ENCODE measurements at regions not wholly inside any gene's neighbourhood (a gene's known extent, or its start where the extent isn't known, plus 50 kb on each side); places are given as distances from the start of the nearest gene placed in this dataset.
"Not testable (repeated sequence)": the region's sequence is repeated elsewhere in the genome, so short reads cannot be mapped to it uniquely, and the experiment has no call there.

GRCh38 chr22:33221568-33221967 is 163.4 kb upstream of the SYN3 start:
- DNase-seq (no peak), ATAC-seq (ENCODE audit: poor library complexity) (peak; percentile 65)
- intact Hi-C loops (cut with DNase I), result no loop called here

DNA sequence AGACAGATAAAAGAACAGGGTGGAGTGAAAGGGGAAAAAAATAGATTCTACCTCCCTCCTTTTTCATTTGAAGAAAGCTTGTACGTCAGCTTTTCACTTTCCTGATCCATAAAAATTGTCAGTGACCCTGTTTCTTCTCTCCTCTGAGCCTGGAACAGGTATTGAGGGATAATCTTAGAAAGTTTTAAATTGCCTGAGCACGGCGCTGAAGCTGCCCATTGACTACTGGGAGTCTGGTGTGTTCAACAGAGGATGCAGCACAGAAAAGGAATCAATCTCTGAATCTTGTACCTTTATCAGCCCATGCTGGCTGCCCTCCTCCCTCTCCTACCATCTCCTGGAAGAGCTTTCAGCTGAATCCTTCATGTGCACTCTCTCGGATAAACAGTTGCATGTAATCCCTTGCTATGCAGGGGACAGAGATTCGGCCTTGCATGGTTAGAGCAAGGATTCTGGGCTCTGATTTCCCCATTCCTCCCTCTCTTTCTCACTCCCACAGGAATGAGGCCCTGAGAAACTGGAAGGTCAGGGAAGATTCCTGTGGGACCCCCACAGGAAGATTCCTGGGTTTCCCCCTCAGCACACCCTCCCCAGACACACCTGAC is 162.4 kb upstream of the SYN3 start:
- ATAC-seq (ENCODE audit: poor library complexity) (peak; percentile 25), DNase-seq (no peak)
- intact Hi-C loops (cut with DNase I), result no loop called here

GRCh38 chr22:33219648-33220384 is 161.6 kb upstream of the SYN3 start:
- no peak for DNase-seq
- no peak for ATAC-seq (ENCODE audit: poor library complexity)
- intact Hi-C loops (cut with DNase I), result no loop called here

- ATAC-seq (ENCODE audit: poor library complexity), result no peak
- intact Hi-C loops (cut with DNase I), result no loop called here
- no peak for DNase-seq
These were observed 155.3 kb upstream of the SYN3 start for GRCh38 chr22:33213383-33214075.

DNA sequence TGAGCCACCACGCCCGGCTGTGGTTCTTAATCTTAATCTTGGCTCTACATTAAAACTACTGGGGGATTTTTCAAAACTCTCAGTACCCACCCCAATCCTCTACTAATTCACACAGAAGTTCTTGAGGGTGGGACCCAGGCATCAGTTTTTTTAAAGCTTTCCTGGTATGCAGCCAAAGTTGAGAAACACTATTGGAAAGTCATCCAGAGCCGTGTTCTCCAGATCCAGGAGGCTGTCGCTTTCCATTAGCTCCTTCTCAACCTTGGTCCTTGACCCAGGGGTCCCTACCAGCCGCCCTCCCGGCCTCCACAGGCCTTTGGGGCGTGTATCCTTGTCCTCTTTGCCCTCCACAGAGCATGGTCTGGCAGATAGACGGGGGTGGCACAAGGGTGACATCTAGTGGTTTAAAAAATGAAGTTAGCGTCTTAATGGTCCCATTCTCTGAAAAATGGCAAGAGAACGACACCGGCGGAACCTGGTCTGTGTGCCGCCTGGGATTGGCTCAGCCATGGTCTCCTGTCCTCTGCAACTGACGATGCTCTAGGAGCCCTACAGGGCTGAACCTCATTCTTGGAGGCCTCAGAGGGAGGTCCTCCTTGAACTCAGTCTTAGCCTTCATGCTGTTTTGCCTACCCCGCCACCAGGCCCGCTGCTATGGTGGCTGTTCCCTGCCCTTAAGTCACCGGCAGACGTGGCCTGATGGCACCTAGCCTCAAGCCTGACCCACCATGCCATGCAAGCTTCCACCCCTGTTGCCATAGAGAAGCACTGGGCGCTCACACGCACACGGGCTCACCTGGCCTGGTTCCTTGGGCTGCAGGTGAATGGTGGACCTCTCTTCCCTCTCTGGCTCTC is 152.0 kb upstream of the SYN3 start:
- peak; percentile 75 for ATAC-seq (ENCODE audit: poor library complexity)
- intact Hi-C loops (cut with DNase I), result loop anchor here (5.0 kb wide), 1 partner anchor 188 kb away; no protein-coding TSS in a partner anchor

DNA sequence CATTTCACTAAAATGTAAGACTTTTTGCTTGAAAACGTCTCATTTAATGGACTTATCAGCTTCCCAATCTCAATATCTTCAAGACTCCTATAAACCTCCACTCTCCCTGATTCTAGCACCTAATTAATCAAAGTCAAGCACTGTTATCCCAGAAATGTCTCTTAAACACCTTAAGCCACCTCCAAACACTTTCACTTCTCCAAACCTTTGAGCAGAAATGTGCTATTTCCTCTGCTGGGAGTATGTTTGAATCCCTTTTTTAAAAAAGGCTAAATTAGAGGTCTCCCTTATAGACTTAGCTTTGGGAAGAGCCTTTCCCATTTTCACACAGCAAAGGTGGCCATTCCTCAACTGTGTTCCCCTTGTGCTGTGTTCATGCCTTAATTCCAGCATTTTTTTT is 146.2 kb upstream of the SYN3 start:
- intact Hi-C loops (cut with DNase I), result no loop called here
- ATAC-seq (ENCODE audit: poor library complexity) (no peak), DNase-seq (no peak)

More for the DNA sequence above, 152.0 kb upstream of the SYN3 start:
- DNase-seq, result no peak

DNA sequence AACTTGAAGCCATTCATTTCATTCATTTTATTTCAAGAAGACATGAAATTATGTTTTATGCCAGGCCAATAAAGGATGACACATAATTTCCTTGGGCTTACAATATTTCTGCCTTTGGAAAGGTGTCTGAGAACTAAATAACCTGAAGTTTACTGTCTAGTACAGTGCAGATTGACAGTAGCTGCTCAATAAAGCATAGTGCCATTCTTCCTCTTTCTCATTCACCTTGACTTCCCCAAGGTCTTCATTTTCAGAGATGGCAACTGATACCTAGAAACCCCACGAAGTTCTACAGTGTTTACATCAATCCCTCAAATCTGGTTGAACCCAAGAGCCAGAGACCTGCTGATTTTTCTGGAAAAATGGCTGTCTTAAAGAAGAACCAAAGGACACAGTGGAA is 144.3 kb upstream of the SYN3 start:
- intact Hi-C loops (cut with DNase I), result no loop called here
- DNase-seq (no peak), ATAC-seq (ENCODE audit: poor library complexity) (no peak)

GRCh38 chr22:33194529-33195077 is 136.4 kb upstream of the SYN3 start:
- intact Hi-C loops (cut with DNase I), result no loop called here
- ATAC-seq (ENCODE audit: poor library complexity) (no peak), DNase-seq (no peak)

GRCh38 chr22:33192156-33192555 is 134.0 kb upstream of the SYN3 start:
- no peak for ATAC-seq (ENCODE audit: poor library complexity)

DNA sequence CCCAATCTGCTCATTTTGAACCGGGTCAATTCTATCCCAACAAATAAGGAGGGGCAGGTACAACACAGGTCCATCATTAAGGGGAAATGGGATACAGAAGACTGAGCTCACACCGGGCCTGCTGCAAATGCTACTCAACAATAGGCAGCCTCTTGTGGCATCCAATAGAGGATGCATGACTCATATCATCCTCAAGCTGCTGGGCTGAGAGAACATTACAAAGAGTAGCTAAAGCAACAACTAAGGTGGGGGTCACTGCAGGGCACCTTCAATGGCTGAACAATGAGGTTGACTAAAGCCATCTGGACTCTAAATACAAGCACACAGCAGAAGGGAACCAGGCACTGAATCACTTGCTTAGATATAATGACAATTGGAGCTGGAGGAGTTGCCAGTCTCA is 130.1 kb upstream of the SYN3 start:
- intact Hi-C loops (cut with DNase I), result no loop called here
- no peak for DNase-seq
- no peak for ATAC-seq (ENCODE audit: poor library complexity)

More at GRCh38 chr22:33192156-33192555, 134.0 kb upstream of the SYN3 start:
- intact Hi-C loops (cut with DNase I), result no loop called here
- no peak for DNase-seq

DNA sequence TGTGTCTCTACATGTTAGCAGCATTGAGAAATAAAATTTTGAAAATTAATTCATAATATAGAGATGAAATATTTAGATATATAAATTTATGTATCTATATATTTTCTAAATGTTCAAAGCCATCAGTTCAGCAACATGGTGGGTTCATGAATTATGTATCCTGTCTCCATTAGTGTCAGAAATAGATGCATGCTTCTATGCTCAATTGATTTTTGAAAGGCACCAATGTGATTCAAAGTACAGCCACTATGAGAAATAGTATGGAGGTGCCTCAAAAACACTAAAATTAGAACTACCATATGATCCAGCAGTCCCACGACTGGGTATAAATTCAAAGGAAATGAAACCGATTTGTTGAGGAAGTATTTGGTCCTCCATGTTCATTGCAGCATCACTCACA is 128.6 kb upstream of the SYN3 start:
- DNase-seq (no peak), ATAC-seq (ENCODE audit: poor library complexity) (no peak)
- intact Hi-C loops (cut with DNase I), result no loop called here

DNA sequence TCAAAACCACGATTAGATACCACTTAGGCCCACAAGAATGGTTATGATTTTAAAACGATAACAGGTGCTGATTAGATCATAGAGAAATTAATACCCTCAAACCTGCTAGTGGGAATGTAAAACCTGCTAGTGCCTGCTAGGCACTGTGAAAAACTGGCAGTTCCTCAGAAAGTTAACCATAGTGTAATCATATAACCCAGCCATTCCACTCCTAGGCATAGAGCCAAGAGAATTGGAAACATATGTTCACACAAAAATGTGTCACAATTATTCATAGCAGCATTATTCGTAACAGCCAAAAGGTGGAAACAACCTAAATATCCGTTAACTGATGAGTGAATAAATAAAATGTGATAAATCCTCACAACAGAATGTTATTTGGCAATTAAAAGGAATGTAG is 122.2 kb upstream of the SYN3 start:
- intact Hi-C loops (cut with DNase I), result no loop called here
- no peak for ATAC-seq (ENCODE audit: poor library complexity)
- no peak for DNase-seq

DNA sequence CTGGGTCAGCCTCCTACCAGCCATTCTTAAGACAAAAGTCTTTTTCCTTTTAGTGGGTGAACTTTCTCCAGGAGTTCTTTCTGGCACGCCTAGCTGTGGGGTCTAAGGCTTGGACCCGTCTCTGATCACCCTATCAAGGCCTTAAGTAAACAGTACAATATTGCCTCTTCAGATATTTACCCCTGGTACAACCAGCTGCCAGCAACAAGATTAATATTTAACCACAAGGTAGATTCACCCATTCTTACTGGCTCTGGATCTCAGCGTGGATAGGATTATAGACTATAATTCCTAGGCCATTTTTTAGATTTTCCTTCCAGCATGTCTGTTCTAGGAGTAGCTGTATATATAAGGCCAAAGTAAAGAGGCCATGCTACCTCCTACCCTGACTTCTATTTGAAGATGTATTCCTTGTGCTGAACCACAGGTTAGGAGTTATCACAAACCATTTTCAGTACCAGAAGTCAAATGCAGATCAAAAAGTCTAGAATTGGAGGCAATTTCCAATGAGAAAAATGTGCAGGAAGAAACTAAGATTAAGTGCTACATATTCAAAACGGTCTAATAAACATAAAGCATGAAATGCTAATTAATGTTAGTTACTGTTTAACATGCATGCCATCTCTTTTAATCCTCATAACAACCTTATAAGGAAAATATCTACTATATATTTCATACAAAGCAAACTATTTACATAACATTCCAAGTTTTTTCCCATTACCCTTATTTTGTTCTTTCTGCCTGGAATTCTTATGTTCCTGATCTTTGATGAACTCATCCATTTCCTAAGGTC is 110.0 kb upstream of the SYN3 start:
- intact Hi-C loops (cut with DNase I), result no loop called here
- no peak for ATAC-seq (ENCODE audit: poor library complexity)
- no peak for DNase-seq

- DNase-seq, result no peak
- intact Hi-C loops (cut with DNase I), result no loop called here
- ATAC-seq (ENCODE audit: poor library complexity), result no peak
These were observed 108.0 kb upstream of the SYN3 start for GRCh38 chr22:33166206-33166605.

- DNase-seq, result no peak
- ATAC-seq (ENCODE audit: poor library complexity), result no peak
- intact Hi-C loops (cut with DNase I), result no loop called here
These were observed 105.6 kb upstream of the SYN3 start for GRCh38 chr22:33163815-33164214.

DNA sequence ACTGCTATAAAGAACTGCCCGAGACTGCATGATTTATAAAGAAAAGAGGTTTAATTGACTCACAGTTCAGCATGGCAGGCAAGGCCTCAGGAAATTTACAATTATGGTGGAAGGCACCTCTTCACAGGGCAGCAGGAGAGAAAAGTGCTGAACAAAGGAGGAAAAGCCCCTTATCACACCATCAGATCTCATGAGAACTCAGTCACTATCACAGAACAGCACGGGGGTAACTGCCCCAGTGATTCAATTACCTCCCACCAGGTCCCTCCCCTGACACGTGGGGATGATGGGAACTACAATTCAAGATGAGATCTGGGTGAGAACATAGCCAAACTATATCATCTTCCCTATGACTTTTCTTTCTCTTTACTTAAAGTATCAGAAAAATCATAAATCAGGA is 104.0 kb upstream of the SYN3 start:
- intact Hi-C loops (cut with DNase I), result no loop called here
- ATAC-seq (ENCODE audit: poor library complexity) (no peak), DNase-seq (no peak)

GRCh38 chr22:33160525-33160924 is 102.3 kb upstream of the SYN3 start:
- DNase-seq (no peak), ATAC-seq (ENCODE audit: poor library complexity) (no peak)
- intact Hi-C loops (cut with DNase I), result no loop called here

DNA sequence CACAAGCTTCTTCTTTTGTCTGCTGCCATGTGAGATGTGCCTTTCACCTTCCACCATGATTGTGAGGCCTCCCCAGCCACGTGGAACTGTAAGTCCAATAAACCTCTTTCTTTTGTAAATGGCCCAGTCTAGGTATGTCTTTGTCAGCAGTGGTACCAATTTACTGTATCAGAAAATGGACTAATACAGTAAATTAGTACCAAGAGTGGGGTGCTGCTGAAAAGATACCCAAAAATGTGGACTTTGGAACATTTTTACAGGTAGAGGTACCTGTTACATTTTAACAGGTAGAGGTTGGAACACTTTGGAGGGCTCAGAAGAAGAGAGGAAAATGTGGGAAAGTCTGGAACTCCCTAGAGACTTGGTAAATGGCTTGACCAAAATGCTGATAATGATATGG is 96.8 kb upstream of the SYN3 start:
- DNase-seq; ATAC-seq (ENCODE audit: poor library complexity); intact Hi-C loops (cut with DNase I): not testable (repeated sequence)

Data from Right ventricle myocardium superior (tissue), 1 donor.